Activated CD4-positive, alpha-beta T cell treated with anti-CD3 and anti-CD28 coated beads for 4 hours (primary cell): ENCODE measurements at regions not wholly inside any gene's neighbourhood (a gene's known extent, or its start where the extent isn't known, plus 50 kb on each side); places are given as distances from the start of the nearest gene placed in this dataset.

Experiments
- DNase-seq, 2 donors: peaks; one replicate each; pipeline ENCODE4 v3.0.0-alpha.2; 2020

DNA sequence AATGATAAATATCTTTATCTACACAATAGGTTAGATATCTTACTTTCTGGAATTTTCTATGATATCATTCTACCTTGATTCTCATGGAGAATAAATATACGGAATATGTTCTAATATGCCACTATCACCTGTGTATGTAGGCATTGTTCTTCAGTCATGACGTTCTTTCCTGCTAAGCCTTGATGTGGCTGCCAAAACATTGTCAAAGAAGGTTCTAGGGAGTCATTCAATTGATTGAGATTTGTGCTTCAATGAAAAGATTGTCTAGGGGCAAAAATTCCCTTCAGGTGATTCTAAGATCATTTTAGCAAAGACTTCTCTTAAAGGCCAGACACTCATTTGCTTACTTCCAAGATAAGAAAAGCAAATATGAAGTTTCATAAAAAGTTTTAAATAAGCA lies 118.1 kb downstream of the MAT2B start:
- no peak for DNase-seq

GRCh38 chr5:163623986-163624385 lies 118.6 kb downstream of the MAT2B start:
- DNase-seq: no peak

DNA sequence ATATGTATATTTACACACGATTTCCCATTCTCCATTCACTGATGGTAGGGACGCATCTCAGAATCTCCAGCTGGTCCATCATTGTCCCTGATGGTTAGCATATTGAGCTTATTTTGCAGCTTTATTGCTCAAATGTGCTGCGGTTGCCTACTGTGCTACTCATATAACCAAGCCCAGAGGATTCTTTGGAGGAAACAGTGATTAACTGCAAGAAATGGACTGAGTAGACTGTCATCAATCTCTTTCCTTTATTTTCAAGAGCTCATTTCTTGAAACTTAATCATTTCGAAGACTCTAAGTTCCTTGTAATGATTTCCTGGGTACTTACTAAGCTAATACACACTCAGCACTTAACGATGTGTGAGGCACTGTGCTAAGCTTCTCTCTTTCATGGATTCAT lies 119.0 kb downstream of the MAT2B start:
- no peak for DNase-seq

DNA sequence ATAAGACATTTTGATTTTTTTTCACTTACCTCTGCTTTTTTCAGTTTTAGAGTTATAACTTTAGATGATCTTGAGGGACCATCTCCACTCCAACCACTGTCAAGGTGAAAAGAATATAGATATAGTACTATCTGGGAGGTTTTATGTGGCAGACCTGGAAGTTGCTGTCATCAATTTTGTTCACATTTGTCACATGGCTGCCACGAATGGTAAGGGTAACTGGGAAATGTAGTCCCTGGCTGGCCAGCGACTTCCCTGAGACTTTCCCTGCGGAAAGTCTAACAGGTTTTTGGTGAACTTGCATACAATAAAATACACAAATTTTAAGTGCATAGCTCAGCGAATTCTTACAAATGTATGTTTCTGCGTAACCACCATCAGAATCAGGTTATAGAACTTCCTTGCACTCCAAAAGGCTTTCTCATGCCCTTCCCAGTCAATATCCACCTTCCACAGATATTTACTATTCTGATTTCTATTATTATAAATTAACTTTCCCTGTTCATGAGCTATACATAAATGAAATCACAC lies 121.5 kb downstream of the MAT2B start:
- DNase-seq: no peak

GRCh38 chr5:163631856-163632255 lies 126.4 kb downstream of the MAT2B start:
- DNase-seq: no peak

DNA sequence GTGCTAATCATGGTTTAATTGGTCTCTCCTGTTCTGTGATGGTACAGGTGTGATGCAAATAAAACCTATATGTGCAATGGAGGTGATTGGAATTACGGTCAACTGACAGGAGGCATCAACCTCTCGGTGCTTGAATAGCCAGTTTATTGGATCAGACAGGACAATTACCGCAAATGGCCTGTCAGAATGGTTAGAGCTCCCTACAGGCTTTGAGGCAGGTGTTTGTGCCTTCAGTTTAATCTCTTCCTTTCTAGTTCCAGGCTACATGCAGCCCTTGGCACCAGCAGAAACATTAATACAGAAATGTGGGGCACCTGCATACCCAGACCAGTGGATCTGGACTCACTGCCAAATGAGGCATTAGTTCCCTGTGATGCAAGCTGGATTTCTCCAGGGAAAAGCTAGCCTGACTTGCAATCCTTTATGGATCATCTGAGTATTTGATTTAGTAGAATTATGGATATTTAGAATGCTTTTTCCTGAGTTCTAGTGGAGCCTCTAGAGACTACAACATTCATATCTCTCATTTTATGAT lies 128.6 kb downstream of the MAT2B start:
- no peak for DNase-seq

DNA sequence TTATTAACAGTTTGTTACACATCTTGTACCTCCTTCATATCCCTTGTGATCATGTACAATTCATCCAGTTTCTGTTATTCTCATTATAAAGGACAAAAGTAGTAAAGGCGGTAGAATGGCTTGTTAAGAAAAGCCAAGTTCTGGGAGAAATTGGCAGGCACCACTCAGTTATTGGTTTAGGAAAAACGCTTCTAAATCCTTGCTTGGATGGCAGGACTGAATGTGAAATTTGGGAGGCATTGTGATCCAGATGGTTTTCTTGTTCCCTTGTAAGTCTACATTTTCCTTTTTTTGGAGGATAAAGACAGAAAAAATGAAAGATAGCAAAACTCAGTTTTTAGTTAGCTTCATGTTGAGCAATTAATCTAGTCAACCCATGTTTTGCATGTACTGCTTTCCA lies 130.2 kb downstream of the MAT2B start:
- no peak for DNase-seq

- no peak for DNase-seq
Observed at GRCh38 chr5:163642904-163643303, 137.5 kb downstream of the MAT2B start.

DNA sequence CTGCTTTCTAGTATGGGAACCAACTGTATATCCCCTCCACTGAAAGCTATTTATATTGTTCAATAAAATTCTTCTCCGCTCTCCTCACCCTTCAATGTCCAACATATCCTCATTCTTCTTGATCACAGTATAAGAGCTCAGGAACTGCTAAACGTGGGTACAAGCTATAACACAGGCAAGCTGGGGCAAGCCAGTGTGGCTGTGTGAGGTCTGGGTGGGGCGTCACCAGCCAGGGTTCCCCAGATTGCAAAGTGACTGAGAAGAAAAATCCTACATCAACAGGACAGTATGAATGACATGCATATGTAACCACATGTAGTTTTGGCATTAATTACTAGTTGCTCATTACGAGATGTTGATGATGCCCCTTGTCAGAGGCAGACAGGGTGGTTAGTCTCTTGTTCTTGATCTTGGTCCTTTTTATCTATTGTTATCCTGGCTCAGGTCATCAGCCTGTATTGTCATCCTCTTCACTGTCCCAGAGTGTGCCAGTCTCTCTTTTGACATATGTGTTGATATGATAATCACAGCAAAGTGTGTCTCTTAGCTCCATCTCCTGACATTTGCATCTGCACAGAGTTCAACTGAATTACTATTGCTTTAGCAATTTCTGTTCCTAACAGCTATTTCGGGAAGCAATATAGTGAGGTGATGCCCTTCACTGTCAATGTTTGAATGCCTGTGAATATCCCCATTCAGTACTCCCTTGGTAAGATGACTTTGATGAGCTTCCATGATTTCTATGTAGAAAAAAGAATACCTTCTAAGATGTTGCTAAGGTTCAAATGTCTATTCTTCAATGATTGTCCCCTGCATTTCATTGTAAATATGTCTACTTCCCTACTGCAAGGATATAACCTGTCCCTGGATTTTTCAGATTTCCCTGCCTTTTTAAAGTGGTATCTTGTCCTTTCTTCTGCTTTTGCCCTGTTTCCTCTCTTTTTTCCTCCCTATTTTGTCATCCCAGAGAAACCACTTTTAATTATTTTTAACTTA lies 140.3 kb downstream of the MAT2B start:
- no peak for DNase-seq

DNA sequence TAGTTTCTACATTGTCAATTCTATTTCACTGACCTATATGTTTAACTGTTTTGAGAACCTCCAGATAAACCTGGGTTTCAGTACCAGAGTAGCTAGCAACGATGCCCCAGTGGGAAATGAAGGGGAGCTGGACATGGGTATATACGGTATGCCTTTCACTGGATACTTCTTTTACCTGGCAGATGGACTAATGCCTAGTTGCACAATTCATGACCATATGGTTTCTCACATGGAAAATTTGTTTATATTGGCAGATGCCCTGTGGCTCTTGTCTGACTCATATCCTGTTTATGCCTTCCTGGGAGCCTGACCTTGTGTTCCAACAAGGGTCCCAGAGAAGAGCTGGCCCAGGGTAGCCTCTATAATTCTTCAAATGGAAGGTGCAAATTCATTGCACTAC lies 144.1 kb downstream of the MAT2B start:
- DNase-seq: no peak

DNA sequence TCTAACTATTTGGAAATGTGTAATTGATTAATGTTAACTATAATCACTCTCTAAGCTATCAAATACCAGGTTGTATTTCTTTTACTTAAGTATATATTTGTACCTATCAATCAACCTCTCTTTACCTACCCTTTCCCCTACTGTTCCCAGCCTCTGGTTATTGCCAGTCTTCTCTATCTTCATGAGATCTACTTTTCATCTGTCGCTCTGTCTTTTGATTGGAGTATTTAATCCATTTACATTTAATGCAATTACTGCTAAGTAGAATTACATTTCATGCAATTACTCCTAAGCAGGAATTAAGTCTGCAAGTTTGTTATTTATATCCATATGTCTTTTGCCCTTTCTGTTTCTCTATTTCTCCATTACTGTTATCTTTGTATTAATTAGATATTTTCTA lies 148.1 kb downstream of the MAT2B start:
- no peak for DNase-seq

- no peak for DNase-seq
Observed at GRCh38 chr5:163658702-163659567, 153.5 kb downstream of the MAT2B start.

GRCh38 chr5:163659568-163659902 lies 154.1 kb downstream of the MAT2B start:
- DNase-seq: no peak

DNA sequence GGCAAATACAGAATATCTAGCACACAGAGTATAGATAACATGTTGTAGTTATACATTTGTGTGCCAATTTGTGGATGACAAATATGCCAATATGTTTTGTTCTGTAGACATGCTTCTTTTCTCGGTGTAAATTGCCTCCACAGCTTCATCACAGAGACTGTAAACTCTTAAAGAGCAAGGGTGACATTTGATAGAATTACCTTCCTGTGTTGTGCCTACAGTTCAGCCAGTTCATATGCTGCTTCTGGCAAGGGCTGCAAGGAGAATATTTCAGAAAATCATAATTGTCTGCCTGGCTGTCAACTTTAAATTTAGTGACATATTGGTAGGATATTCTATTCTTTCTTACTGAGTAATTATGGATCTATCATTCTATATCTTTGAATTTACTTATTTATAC lies 155.1 kb downstream of the MAT2B start:
- DNase-seq: no peak

- DNase-seq: no peak
Observed at GRCh38 chr5:163661360-163661759, 155.9 kb downstream of the MAT2B start.

DNA sequence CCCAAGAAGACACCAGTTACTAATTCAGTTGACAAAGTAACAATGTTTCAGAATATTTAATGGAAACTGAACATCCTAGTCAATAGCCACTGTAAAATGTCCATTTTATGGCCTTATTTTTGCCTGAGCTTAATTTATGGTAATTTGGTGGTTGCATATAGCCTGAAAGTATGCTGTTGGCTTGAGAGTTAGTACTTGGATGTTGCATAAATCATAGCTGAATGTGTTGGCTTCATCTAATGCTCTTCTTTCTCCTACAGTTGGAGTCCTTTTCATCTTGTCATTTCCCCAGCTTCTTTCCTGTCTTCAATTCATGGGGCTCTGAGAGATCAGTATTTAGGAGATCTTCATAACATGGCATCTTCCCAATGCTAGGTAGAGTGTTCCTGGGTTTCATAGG lies 164.6 kb downstream of the MAT2B start:
- no peak for DNase-seq

DNA sequence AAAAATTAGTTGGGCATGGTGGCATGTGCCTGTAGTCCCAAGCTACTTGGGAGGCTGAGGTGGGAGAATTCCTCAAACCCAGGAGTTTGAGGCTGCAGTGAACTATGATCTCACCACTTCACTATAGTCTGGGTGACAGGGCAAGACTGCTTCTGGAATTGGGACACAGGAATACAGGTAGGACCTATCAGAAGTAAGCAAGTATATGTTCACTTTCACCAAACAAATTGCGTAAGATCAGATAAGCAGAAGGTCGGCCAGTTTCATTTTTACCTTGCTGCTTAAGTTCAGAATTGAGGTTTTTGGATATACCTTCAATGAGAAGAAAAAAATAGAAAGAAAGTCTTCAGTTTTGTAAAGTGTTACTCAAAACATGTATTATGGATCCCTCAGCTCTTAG lies 171.7 kb downstream of the MAT2B start:
- DNase-seq: no peak

DNA sequence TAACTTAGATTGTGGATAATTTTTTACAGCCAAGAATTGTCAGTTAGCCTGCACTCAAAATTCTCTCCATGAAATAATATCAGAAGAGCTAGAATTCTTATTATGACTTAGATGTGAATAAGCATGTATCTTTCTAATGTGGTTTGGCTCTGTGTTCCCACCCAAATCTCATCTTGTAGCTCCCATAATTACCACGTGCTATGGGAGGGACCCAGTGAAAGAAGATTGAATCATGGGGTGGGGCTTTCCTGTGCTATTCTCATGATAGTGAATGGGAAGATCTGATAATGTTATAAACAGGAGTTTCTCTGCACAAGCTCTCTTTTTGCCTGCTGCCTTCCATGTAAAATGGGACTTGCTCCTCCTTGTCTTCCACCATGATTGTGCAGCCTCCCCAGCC lies 176.8 kb downstream of the MAT2B start:
- DNase-seq: no peak

DNA sequence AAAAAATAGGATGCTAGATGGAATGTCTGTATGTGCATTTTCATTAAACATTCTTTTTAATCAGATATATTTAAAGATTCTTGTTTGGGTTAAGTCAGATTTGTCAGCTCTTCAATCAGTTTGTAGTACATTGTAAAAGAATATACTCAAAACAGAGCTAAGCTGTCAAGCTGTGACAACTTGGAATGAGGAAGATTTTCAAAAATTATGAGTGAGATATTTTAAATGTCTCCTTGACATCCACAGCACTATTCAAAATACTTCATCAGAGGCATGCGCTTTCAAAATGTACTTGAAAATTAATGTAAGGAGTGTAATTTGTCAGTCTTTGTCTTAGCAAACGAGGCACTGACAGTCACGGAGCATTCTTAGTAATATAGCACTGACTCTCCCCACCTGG lies 182.0 kb downstream of the MAT2B start:
- DNase-seq: no peak

DNA sequence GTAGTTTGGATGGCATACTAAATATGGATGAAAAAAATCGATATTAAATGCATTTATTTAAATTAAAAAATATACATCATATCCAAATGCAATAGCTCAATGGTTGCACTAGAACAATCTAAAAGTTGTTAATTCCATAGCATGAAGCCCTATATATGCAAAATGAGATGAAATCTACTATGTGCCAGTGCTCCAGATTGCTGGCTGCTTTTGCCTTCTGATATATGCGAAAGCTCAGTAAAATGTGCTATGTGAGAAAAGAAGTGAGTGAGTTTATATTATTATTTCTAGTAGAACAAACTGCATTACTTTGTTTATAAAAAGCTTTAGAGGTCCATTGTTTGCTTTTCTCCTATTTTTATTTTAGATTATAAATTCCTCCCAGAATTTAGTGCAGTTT lies 186.7 kb downstream of the MAT2B start:
- no peak for DNase-seq

GRCh38 chr5:163695830-163696578 lies 190.6 kb downstream of the MAT2B start:
- no peak for DNase-seq

- no peak for DNase-seq
Observed at GRCh38 chr5:163696579-163696887, 191.1 kb downstream of the MAT2B start.
